Upper lobe of left lung (tissue), 4 donors: ENCODE measurements at regions not wholly inside any gene's neighbourhood (a gene's known extent, or its start where the extent isn't known, plus 50 kb on each side); places are given as distances from the start of the nearest gene placed in this dataset.

Experiments used
- CTCF ChIP-seq, 6 experiments: fragments of 450-650 bp in 4 of 6; fragments of 200-600 bp in 2 of 6; sonication (generic) in 2 of 6; IDR thresholded peaks; one replicate each; pipeline ENCODE4 v1.5.1; 2016 to 2019; ENCODE audit warnings: antibody characterized with exemption in 6 of 6
- POLR2AphosphoS5 ChIP-seq, 2 donors: sonication (generic); formaldehyde crosslinking; IDR thresholded peaks; one replicate each; pipeline ENCODE4 v1.5.1; 2017; ENCODE audit warnings: antibody characterized with exemption in 2 of 2

GRCh38 chr15:62337934-62338333 lies 172.8 kb upstream of the C2CD4B start:
- TF ChIP-seq CTCF (IDR thresholded peaks at IDR 0.05) (no peak), POLR2AphosphoS5 (IDR thresholded peaks at IDR 0.05) (no peak)
